Common myeloid progenitor, CD34-positive (primary cell): ENCODE measurements at regions not wholly inside any gene's neighbourhood (a gene's known extent, or its start where the extent isn't known, plus 50 kb on each side); places are given as distances from the start of the nearest gene placed in this dataset.

Source experiments
- CTCF ChIA-PET: fragments of 350-600 bp; sonication (Branson Sonifier 250); formaldehyde crosslinking; loops from one replicate; lab custom pipeline; 2021; ENCODE audit warnings: antibody characterized with exemption; lab: Charles Lee
- POLR2A ChIA-PET: fragments of 350-600 bp; sonication (Branson Sonifier 250); formaldehyde crosslinking; loops from one replicate; lab custom pipeline; 2021; ENCODE audit warnings: antibody characterized with exemption; lab: Charles Lee
- DNase-seq, 3 donors: peaks; one replicate each; pipeline versions ENCODE4 v3.0.0 to v3.0.0-alpha.2; 2013
- H3K27ac ChIP-seq, 2 experiments: 1 replicate in 1 of 2; 2 replicates in 1 of 2; pipeline ENCODE4 v1.7.0; 2013; ENCODE audit warnings: inconsistent platforms in 2 of 2, low read length in 2 of 2, mild to moderate bottlenecking in 2 of 2, low read depth in 1 of 2, moderate library complexity in 1 of 2; ENCODE audit not compliant: severe bottlenecking in 2 of 2, insufficient read depth in 1 of 2, poor library complexity in 1 of 2
- H3K27me3 ChIP-seq, 5 experiments: replicated peaks in 2 of 5; 1 replicate in 3 of 5; 2 replicates in 2 of 5; pipeline versions ENCODE4 v1.6.1 to v1.7.0; 2013; ENCODE audit warnings: low read length in 4 of 5, mild to moderate bottlenecking in 2 of 5, moderate library complexity in 2 of 5, inconsistent platforms in 1 of 5; ENCODE audit not compliant: insufficient read depth in 5 of 5, control insufficient read depth in 4 of 5
- H3K36me3 ChIP-seq, 4 experiments: 1 replicate in 2 of 4; 2 replicates in 2 of 4; pipeline versions ENCODE4 v1.6.1 to v1.7.0; 2013; ENCODE audit warnings: low read length in 3 of 4, control low read depth in 1 of 4, mild to moderate bottlenecking in 1 of 4; ENCODE audit not compliant: control insufficient read depth in 4 of 4, insufficient read depth in 4 of 4
- H3K4me1 ChIP-seq, 4 experiments: 1 replicate in 3 of 4; 2 replicates in 1 of 4; pipeline versions ENCODE4 v1.6.1 to v1.7.1; 2013; ENCODE audit warnings: low read length in 3 of 4, mild to moderate bottlenecking in 3 of 4, control low read depth in 1 of 4, inconsistent platforms in 1 of 4, moderate library complexity in 1 of 4; ENCODE audit not compliant: control insufficient read depth in 4 of 4, insufficient read depth in 4 of 4; ENCODE audit errors: control extremely low read depth in 1 of 4
- H3K4me3 ChIP-seq, 7 experiments: 1 replicate in 4 of 7; 2 replicates in 3 of 7; pipeline versions ENCODE4 v1.5.1 to v1.7.0; 2013; ENCODE audit warnings: mild to moderate bottlenecking in 7 of 7, low read length in 6 of 7, moderate library complexity in 6 of 7, inconsistent platforms in 2 of 7, low read depth in 2 of 7, control low read depth in 1 of 7; ENCODE audit not compliant: insufficient read depth in 4 of 7, control insufficient read depth in 1 of 7; ENCODE audit errors: extremely low read depth in 1 of 7
- H3K9me3 ChIP-seq, 5 experiments: 1 replicate in 4 of 5; 2 replicates in 1 of 5; pipeline versions ENCODE4 v1.6.1 to v1.7.1; 2013; ENCODE audit warnings: low read length in 4 of 5, mild to moderate bottlenecking in 2 of 5, inconsistent platforms in 1 of 5, low read depth in 1 of 5, moderate library complexity in 1 of 5; ENCODE audit not compliant: control insufficient read depth in 4 of 5, insufficient read depth in 2 of 5; ENCODE audit errors: control extremely low read depth in 1 of 5
- WGBS: methylation state at CpG from one replicate; pipeline ENCODE4 v1.1.5; 2013; ENCODE audit not compliant: insufficient coverage; 5-methylcytosine and 5-hydroxymethylcytosine counted together

DNA sequence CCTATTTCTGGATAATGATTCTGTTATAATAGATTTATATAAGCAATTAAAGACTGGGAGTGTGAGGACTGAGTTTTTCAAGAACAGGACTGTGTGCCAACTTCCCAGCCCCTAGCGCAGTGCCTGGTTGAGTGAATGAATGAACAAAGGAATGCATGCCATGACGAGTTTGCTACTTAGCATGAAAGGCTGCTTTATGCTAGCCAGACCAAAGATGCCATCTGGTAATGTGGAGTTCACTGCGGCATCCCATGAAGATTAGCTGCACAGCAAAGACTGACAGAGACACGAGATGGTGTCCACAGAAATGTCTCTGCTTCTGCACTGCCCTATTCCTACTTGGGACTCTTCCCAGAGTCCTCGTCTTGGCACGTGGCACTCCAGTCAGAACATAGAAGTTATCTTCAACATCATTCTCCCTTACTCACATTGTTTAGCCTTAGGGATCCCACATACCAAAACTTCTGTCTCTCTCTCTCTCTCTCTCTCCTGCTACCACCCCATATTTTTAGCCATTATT lies 283.9 kb upstream of the CTNNB1 start:
- ChIA-PET POLR2A (no interaction called here), CTCF (no interaction called here)
- H3K27ac ChIP-seq: no peak overlapping the region
- H3K9me3 ChIP-seq: no peaks in the 10 kb centered on the region
- H3K27me3 ChIP-seq: no peaks in the 10 kb centered on the region
- DNase-seq: no peak
- H3K36me3 ChIP-seq: no peaks in the 10 kb centered on the region
- H3K4me3 ChIP-seq: no peak overlapping the region
- H3K4me1 ChIP-seq: no peaks in the 10 kb centered on the region
- WGBS: 95% methylated on average over 6 of the region's 6 CpGs

DNA sequence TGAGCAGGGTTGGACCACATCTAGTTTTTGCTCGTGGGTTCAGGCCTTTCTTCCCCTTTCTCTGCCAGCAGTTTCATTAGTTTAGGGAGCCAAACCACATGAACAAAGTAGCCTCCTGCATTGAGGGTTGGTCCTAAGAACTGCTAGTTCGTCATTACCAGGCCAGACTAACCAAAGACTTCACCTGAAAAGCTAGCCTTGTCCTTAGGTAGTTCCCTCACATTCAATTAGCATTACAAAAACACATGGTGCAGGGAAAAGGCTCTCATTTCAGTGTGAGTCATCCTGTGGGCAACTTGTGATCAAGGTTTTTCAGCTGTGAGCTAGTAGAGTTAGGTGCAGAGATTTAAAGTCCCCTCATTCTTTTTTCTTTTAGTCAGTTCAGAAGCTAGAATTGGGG lies 279.3 kb upstream of the CTNNB1 start:
- H3K9me3 ChIP-seq: peaks cover 0 to 3% (median 0%) of the 10 kb centered on the region in 5 experiments
- no peaks in the 10 kb centered on the region for H3K36me3 ChIP-seq
- peak in 2 of 3 donors; percentile 21 to 29 for DNase-seq
- H3K4me3 ChIP-seq: no peak overlapping the region
- CTCF ChIA-PET: interaction anchor here (1.3 to 2.0 kb wide), 2 partner anchors 9 to 19 kb away, joined by 3 to 9 read pairs; no protein-coding TSS in a partner anchor
- no peaks in the 10 kb centered on the region for H3K27me3 ChIP-seq
- peaks cover 0 to 4% (median 0%) of the 10 kb centered on the region in 4 experiments for H3K4me1 ChIP-seq
- 17% methylated on average over 1 of the region's 2 CpGs for WGBS
- POLR2A ChIA-PET: no interaction called here
- no peak overlapping the region for H3K27ac ChIP-seq

DNA sequence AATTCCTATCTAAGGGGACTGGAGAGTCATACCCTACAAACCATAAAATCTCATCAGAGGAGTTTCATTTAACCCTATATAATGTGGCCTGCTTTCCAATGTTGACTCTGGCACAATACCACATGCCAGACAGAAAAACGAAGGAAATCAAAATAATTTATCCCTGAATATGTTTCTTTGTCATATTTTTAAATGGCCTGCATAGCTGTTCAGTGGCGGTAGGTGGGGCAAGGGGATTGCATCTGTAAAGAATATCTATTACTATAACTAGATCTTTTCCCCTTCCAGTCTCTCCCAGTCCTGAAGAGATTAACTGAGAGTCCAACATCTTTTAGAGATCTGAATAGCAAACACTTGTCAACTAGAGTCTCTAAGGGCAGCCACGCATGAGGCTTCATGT lies 278.1 kb upstream of the CTNNB1 start:
- Histone ChIP-seq H3K9me3 (peaks cover 0 to 3% (median 0%) of the 10 kb centered on the region in 5 experiments), H3K36me3 (no peaks in the 10 kb centered on the region), H3K4me1 (peaks cover 0 to 6% (median 0%) of the 10 kb centered on the region in 4 experiments), H3K27ac (no peak overlapping the region), H3K27me3 (no peaks in the 10 kb centered on the region), H3K4me3 (no peak overlapping the region)
- DNase-seq: no peak
- 100% methylated on average over 1 of the region's 3 CpGs for WGBS
- ChIA-PET CTCF (interaction anchor here (2.0 kb wide), 1 partner anchor 8 kb away, joined by 9 read pairs; no protein-coding TSS in a partner anchor), POLR2A (no interaction called here)

DNA sequence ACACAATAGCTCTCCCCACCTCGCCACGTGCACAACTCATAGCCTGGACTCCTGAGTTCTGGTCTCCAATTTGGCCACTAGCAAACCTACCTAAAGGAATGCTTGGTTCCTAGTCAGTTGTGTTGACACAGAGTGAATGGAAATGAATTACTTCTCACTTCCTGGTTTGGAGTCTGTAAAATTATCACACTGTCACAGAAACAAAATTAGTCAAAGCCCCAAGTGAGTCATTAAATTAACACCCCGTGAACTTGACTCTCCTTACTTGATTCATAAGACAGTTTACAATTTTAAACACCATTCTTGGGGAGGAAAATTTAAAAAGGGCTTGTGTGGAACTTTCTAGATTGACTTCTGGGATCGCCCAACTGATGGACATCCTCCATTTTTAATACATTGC lies 276.2 kb upstream of the CTNNB1 start:
- peak; percentile 6 to 57 (median 40) for DNase-seq
- Histone ChIP-seq H3K9me3 (peaks cover 0 to 3% (median 0%) of the 10 kb centered on the region in 5 experiments), H3K27me3 (no peaks in the 10 kb centered on the region), H3K36me3 (no peaks in the 10 kb centered on the region), H3K4me3 (no peak overlapping the region), H3K27ac (no peak overlapping the region), H3K4me1 (peaks cover 0 to 6% (median 0%) of the 10 kb centered on the region in 4 experiments)
- ChIA-PET POLR2A (no interaction called here), CTCF (no interaction called here)
- no CpG with 5 or more reads among the region's 4 CpGs for WGBS

DNA sequence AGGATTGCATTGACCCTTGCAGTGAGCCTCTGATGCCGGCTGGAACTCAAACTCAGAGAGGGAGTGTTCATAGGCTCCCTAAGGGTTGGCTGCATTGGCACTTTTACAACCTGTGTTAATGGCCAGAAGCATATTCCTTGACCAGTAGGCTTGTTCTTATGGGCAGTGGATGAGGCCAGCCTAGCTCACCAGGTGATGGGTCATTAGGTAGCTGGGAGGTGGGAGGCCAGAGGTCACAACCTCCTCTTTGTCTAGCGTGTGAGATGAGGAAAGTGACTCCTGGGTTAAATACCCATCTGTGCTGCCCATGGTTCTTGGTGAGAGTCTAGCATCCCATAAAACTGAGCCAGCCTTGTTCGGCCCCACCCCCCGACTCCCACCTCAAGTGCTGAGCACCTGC lies 275.7 kb upstream of the CTNNB1 start:
- ChIA-PET CTCF (no interaction called here), POLR2A (no interaction called here)
- Histone ChIP-seq H3K4me1 (peaks cover 0 to 6% (median 0%) of the 10 kb centered on the region in 4 experiments), H3K27ac (no peak overlapping the region), H3K4me3 (no peak overlapping the region), H3K36me3 (no peaks in the 10 kb centered on the region), H3K9me3 (peaks cover 0 to 3% (median 0%) of the 10 kb centered on the region in 5 experiments), H3K27me3 (no peaks in the 10 kb centered on the region)
- DNase-seq: no peak
- WGBS: 100% methylated on average over 4 of the region's 4 CpGs

- H3K4me3 ChIP-seq: no peak overlapping the region
- ChIA-PET CTCF (no interaction called here), POLR2A (no interaction called here)
- H3K27me3 ChIP-seq: no peaks in the 10 kb centered on the region
- H3K36me3 ChIP-seq: no peaks in the 10 kb centered on the region
- DNase-seq: no peak
- H3K27ac ChIP-seq: no peak overlapping the region
- H3K4me1 ChIP-seq: peaks cover 0 to 6% (median 0%) of the 10 kb centered on the region in 4 experiments
- 100% methylated on average over 1 of the region's 3 CpGs for WGBS
- H3K9me3 ChIP-seq: peaks cover 0 to 3% (median 0%) of the 10 kb centered on the region in 5 experiments
Measured at GRCh38 chr3:40924559-40925141, 274.7 kb upstream of the CTNNB1 start.

GRCh38 chr3:40925231-40925630 lies 274.1 kb upstream of the CTNNB1 start:
- Histone ChIP-seq H3K36me3 (no peaks in the 10 kb centered on the region), H3K4me1 (peaks cover 0 to 6% (median under 1%) of the 10 kb centered on the region in 4 experiments), H3K4me3 (no peak overlapping the region), H3K27ac (no peak overlapping the region), H3K27me3 (no peaks in the 10 kb centered on the region), H3K9me3 (peaks cover 0 to 3% (median 0%) of the 10 kb centered on the region in 5 experiments)
- no peak for DNase-seq
- CTCF ChIA-PET: no interaction called here
- WGBS: no CpG with 5 or more reads among the region's 3 CpGs
- POLR2A ChIA-PET: no interaction called here
